ENCODE measurements at regions not wholly inside any gene's neighbourhood (a gene's known extent, or its start where the extent isn't known, plus 50 kb on each side); places are given as distances from the start of the nearest gene placed in this dataset.

DNA sequence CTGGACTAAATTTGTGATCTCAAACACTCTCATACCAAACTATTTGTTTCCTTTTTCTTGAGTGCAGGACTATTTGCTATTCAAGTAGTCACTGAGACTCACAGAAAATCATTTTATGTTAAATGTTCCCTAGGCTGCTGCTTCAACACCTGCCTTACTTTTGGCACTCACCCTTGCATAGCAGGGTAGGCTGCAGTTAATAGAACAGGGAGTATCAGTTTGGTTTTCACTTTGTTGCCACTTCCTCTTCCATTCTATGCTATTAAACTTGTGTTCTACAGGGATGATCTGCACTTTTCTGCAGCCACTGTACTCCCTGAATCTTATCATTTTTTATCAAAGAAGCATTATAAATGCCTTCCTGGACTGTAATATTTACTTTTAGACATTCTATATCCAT lies 148.7 kb upstream of the PRMT6 start:
- DNase-seq (ENCODE audit: low spot score), result no peak
- TF ChIP-seq, protein P1, sequence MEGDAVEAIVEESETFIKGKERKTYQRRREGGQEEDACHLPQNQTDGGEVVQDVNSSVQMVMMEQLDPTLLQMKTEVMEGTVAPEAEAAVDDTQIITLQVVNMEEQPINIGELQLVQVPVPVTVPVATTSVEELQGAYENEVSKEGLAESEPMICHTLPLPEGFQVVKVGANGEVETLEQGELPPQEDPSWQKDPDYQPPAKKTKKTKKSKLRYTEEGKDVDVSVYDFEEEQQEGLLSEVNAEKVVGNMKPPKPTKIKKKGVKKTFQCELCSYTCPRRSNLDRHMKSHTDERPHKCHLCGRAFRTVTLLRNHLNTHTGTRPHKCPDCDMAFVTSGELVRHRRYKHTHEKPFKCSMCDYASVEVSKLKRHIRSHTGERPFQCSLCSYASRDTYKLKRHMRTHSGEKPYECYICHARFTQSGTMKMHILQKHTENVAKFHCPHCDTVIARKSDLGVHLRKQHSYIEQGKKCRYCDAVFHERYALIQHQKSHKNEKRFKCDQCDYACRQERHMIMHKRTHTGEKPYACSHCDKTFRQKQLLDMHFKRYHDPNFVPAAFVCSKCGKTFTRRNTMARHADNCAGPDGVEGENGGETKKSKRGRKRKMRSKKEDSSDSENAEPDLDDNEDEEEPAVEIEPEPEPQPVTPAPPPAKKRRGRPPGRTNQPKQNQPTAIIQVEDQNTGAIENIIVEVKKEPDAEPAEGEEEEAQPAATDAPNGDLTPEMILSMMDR (IDR thresholded peaks at IDR 0.05), result no peak
- no peaks in the 10 kb centered on the region for H3K36me3 ChIP-seq

DNA sequence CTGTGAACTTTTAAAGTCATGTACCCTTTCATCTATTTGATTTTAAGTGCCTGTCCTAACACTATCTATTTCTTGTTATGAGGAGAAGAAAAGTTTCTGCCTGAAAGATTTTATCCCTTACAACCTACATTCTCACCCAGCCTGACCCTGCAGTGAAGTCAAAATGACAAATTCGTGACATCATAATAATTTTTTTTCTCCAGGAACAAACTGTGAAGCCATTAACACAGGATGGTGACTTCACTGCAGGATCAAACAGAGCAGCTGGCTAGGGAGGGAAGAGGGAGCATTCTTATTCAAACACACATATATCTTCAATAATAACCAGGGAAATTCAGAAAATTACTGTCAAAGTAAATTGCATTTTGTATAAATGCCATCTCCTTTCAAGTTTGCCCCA lies 147.8 kb upstream of the PRMT6 start:
- Histone ChIP-seq H3K9me3 (no peaks in the 10 kb centered on the region), H3K27ac (no peak overlapping the region), H3K4me3 (no peak overlapping the region), H3K36me3 (no peaks in the 10 kb centered on the region), H3K4me1 (ENCODE audit: control insufficient read depth in 1 of 2, low read depth in 2 of 2) (no peaks in the 10 kb centered on the region), H3K27me3 (replicated peaks; ENCODE audit: insufficient read depth) (no peaks in the 10 kb centered on the region)
- no peak for ATAC-seq (ENCODE audit: insufficient number of reproducible peaks, low FRiP score, low read depth)
- no peak for DNase-seq (ENCODE audit: low spot score)
- TF ChIP-seq, protein P1 (IDR thresholded peaks at IDR 0.05), result no peak

More for the DNA sequence above, 148.7 kb upstream of the PRMT6 start:
- ATAC-seq (ENCODE audit: insufficient number of reproducible peaks, low FRiP score, low read depth), result no peak
- no peaks in the 10 kb centered on the region for H3K9me3 ChIP-seq
- no peaks in the 10 kb centered on the region for H3K4me1 ChIP-seq (ENCODE audit: control insufficient read depth in 1 of 2, low read depth in 2 of 2)
- H3K27ac ChIP-seq, result no peak overlapping the region
- H3K27me3 ChIP-seq (replicated peaks; ENCODE audit: insufficient read depth), result no peaks in the 10 kb centered on the region
- H3K4me3 ChIP-seq, result no peak overlapping the region

DNA sequence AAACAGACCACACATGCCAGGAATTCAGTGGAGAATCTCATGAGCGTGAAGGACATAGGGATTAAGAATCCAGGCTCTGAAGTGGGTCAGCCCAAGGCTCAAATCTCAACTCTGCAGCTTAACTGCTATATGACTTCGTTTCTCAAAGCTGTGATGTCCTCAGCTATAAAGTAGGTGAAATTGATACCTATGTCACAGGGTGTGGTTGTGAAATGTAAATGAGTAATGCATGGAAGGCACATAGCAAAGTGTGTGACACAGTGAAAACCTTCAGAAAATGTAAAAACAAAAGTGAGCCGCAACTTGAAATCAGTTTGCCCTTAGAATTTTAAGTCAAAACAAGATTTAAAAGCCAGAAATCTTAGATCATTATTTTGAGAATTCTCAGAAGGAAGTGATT lies 145.7 kb upstream of the PRMT6 start:
- TF ChIP-seq, protein P1 (IDR thresholded peaks at IDR 0.05), result no peak
- H3K27me3 ChIP-seq (replicated peaks; ENCODE audit: insufficient read depth), result no peaks in the 10 kb centered on the region
- H3K9me3 ChIP-seq, result no peaks in the 10 kb centered on the region
- no peak for ATAC-seq (ENCODE audit: insufficient number of reproducible peaks, low FRiP score, low read depth)
- no peak overlapping the region for H3K27ac ChIP-seq
- no peaks in the 10 kb centered on the region for H3K36me3 ChIP-seq
- no peak overlapping the region for H3K4me3 ChIP-seq
- H3K4me1 ChIP-seq (ENCODE audit: control insufficient read depth in 1 of 2, low read depth in 2 of 2), result no peaks in the 10 kb centered on the region
- DNase-seq (ENCODE audit: low spot score), result no peak

DNA sequence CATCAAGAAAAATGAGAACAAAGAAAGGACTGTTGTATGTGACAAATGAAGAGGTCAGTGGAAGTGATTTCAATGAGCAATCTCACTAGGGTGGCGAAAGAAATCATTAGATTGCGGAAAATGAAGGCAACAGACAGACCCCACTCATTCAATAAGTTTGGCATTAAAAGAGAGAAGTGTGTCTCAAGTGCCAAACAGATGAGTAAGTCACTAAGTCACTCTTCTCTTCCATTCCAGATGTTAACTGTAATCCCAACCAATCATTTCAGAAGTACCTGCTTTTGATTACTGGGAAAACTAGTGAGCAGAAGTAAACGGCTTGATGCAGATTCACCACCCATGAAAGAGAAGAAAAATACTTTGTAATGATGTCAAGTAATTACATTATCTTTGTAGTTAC lies 144.3 kb upstream of the PRMT6 start:
- DNase-seq (ENCODE audit: low spot score) (no peak), ATAC-seq (ENCODE audit: insufficient number of reproducible peaks, low FRiP score, low read depth) (no peak)

DNA sequence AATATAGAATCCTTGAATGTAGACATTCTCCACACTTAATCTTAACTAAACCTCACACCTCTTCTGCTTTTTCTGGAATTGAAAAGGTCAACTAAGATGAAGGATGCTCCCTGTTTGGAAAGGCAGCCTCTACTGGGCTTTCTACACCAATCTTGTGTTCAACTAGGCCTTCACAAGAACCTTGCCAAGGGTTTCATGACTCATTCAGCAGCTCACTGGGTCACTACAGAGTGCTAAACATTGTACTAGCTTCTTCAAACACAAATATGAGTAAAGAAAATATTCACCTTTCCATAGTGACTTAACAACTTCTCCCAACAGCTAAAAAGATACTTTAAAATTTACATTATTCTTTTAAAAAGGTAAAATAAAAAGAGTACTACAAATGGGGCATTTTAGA lies 135.3 kb upstream of the PRMT6 start:
- Histone ChIP-seq H3K4me1 (ENCODE audit: control insufficient read depth in 1 of 2, low read depth in 2 of 2) (no peaks in the 10 kb centered on the region), H3K4me3 (no peak overlapping the region), H3K36me3 (no peaks in the 10 kb centered on the region), H3K9me3 (no peaks in the 10 kb centered on the region), H3K27ac (no peak overlapping the region), H3K27me3 (replicated peaks; ENCODE audit: insufficient read depth) (no peaks in the 10 kb centered on the region)
- TF ChIP-seq, protein P1 (IDR thresholded peaks at IDR 0.05), result no peak
- ATAC-seq (ENCODE audit: insufficient number of reproducible peaks, low FRiP score, low read depth), result no peak
- DNase-seq (ENCODE audit: low spot score), result no peak

More for the DNA sequence above, 144.3 kb upstream of the PRMT6 start:
- H3K4me3 ChIP-seq, result no peak overlapping the region
- TF ChIP-seq, protein P1 (IDR thresholded peaks at IDR 0.05), result no peak
- H3K4me1 ChIP-seq (ENCODE audit: control insufficient read depth in 1 of 2, low read depth in 2 of 2), result no peaks in the 10 kb centered on the region
- no peaks in the 10 kb centered on the region for H3K36me3 ChIP-seq
- H3K9me3 ChIP-seq, result no peaks in the 10 kb centered on the region
- no peaks in the 10 kb centered on the region for H3K27me3 ChIP-seq (replicated peaks; ENCODE audit: insufficient read depth)
- H3K27ac ChIP-seq, result no peak overlapping the region

Data from thoracic aorta (tissue), 2 donors.